GM23338 (cell line): ENCODE measurements at regions not wholly inside any gene's neighbourhood (a gene's known extent, or its start where the extent isn't known, plus 50 kb on each side); places are given as distances from the start of the nearest gene placed in this dataset.

Source experiments
- ATAC-seq: fragments of 200-7000 bp; cut with Tn5 transposase; 3 replicates; pipeline ENCODE4 v1.9.1; 2020
- DNase-seq: peaks from one replicate; pipeline ENCODE4 v3.0.0-alpha.2; 2015; ENCODE audit warnings: low spot score
- H2AFZ ChIP-seq: fragments of 200-600 bp; sonication (generic); 2 replicates; pipeline ENCODE4 v1.8.0; 2016; ENCODE audit warnings: antibody characterized with exemption, mild to moderate bottlenecking, moderate library complexity
- H3F3A ChIP-seq: fragments of 200-600 bp; sonication (generic); replicated peaks from 2 replicates; pipeline ENCODE4 v1.8.0; 2017; ENCODE audit warnings: antibody characterized with exemption, mixed run types, low read depth
- H3K27ac ChIP-seq: fragments of 200-600 bp; sonication (generic); 2 replicates; pipeline ENCODE4 v1.6.1; 2016; ENCODE audit warnings: low read depth
- H3K27me3 ChIP-seq: fragments of 200-600 bp; sonication (generic); 2 replicates; pipeline ENCODE4 v1.8.0; 2016; ENCODE audit warnings: mild to moderate bottlenecking, mixed run types, moderate library complexity; ENCODE audit not compliant: insufficient read depth
- H3K36me3 ChIP-seq: fragments of 200-600 bp; sonication (generic); 2 replicates; pipeline ENCODE4 v1.8.0; 2016; ENCODE audit warnings: mild to moderate bottlenecking; ENCODE audit not compliant: insufficient read depth
- H3K4me1 ChIP-seq: fragments of 200-600 bp; sonication (generic); 2 replicates; pipeline ENCODE4 v1.8.0; 2016; ENCODE audit warnings: mild to moderate bottlenecking, moderate library complexity; ENCODE audit not compliant: insufficient read depth
- H3K4me2 ChIP-seq: fragments of 200-600 bp; sonication (generic); 2 replicates; pipeline ENCODE4 v1.7.1; 2017; ENCODE audit warnings: mixed run types
- H3K4me3 ChIP-seq: fragments of 200-600 bp; sonication (generic); 2 replicates; pipeline ENCODE4 v1.6.1; 2016; ENCODE audit warnings: mixed run types
- H3K79me2 ChIP-seq: fragments of 200-600 bp; sonication (generic); replicated peaks from 2 replicates; pipeline ENCODE4 v1.8.0; 2017; ENCODE audit warnings: mild to moderate bottlenecking; ENCODE audit not compliant: insufficient read depth
- H3K9me2 ChIP-seq: fragments of 200-600 bp; sonication (generic); 2 replicates; pipeline ENCODE4 v1.8.0; 2017; ENCODE audit not compliant: insufficient read depth
- H4K20me1 ChIP-seq: fragments of 200-600 bp; sonication (generic); replicated peaks from 2 replicates; pipeline ENCODE4 v1.8.0; 2017; ENCODE audit warnings: mild to moderate bottlenecking; ENCODE audit not compliant: insufficient read depth
- H3K27ac Mint-ChIP-seq: 2 replicates; pipeline ENCODE4 v1.8.0; 2020; ENCODE audit warnings: inconsistent platforms, mild to moderate bottlenecking, moderate library complexity, mixed read lengths
- H3K27me3 Mint-ChIP-seq: 3 replicates; pipeline ENCODE4 v1.8.0; 2022; ENCODE audit warnings: low read depth, mild to moderate bottlenecking, moderate library complexity, mixed read lengths, inconsistent platforms; ENCODE audit not compliant: insufficient read depth, poor library complexity
- H3K36me3 Mint-ChIP-seq: 3 replicates; pipeline ENCODE4 v1.8.0; 2021; ENCODE audit warnings: low read depth, mild to moderate bottlenecking, inconsistent platforms, moderate library complexity, mixed read lengths
- H3K4me1 Mint-ChIP-seq: 3 replicates; pipeline ENCODE4 v1.8.0; 2020; ENCODE audit warnings: mild to moderate bottlenecking, inconsistent platforms, mixed read lengths
- H3K4me3 Mint-ChIP-seq: 3 replicates; pipeline ENCODE4 v1.8.0; 2021; ENCODE audit warnings: moderate library complexity, mild to moderate bottlenecking, inconsistent platforms, mixed read lengths
- H3K9me3 Mint-ChIP-seq: 3 replicates; pipeline ENCODE4 v1.8.0; 2020; ENCODE audit warnings: moderate library complexity, mild to moderate bottlenecking, inconsistent platforms, mixed read lengths
- CREB1 ChIP-seq: fragments of 250-450 bp; sonication (Bioruptor Pico); IDR thresholded peaks from 2 replicates; pipeline ENCODE4 v1.5.0; 2020; ENCODE audit warnings: low read depth, mild to moderate bottlenecking, moderate library complexity
- EZH2 ChIP-seq: fragments of 200-600 bp; sonication (generic); IDR thresholded peaks from one replicate; pipeline ENCODE4 v1.8.0; 2017; ENCODE audit warnings: antibody characterized with exemption, mild to moderate bottlenecking, low read depth; ENCODE audit not compliant: unreplicated experiment
- EZH2phosphoT487 ChIP-seq: fragments of 200-600 bp; sonication (generic); IDR thresholded peaks from one replicate; pipeline ENCODE4 v1.8.1; 2018; ENCODE audit warnings: antibody characterized with exemption; ENCODE audit not compliant: unreplicated experiment
- JUNB ChIP-seq: IDR thresholded peaks from one replicate; pipeline ENCODE4 v1.6.1; 2016; ENCODE audit warnings: antibody characterized with exemption; ENCODE audit not compliant: unreplicated experiment
- NANOG ChIP-seq: IDR thresholded peaks from 2 replicates; pipeline ENCODE4 v1.6.1; 2016; ENCODE audit warnings: antibody characterized with exemption, borderline replicate concordance
- POLR2AphosphoS5 ChIP-seq: IDR thresholded peaks from 2 replicates; pipeline ENCODE4 v1.6.1; 2016; ENCODE audit warnings: antibody characterized with exemption, low read depth
- STAT1 ChIP-seq: IDR thresholded peaks from one replicate; pipeline ENCODE4 v1.6.1; 2016; ENCODE audit warnings: antibody characterized with exemption; ENCODE audit not compliant: unreplicated experiment
- ZNF114 ChIP-seq: fragments of 250-450 bp; sonication (Bioruptor Pico); IDR thresholded peaks from 2 replicates; pipeline ENCODE4 v1.5.0; 2020; ENCODE audit warnings: mild to moderate bottlenecking, moderate library complexity
- ZNF331 ChIP-seq: fragments of 250-450 bp; sonication (Bioruptor Pico); IDR thresholded peaks from 2 replicates; pipeline ENCODE4 v1.5.0; 2020; ENCODE audit warnings: low read depth, mild to moderate bottlenecking, moderate library complexity
- TF ChIP-seq, protein P1 (sequence below): IDR thresholded peaks from 2 replicates; pipeline ENCODE4 v1.6.1; 2016; ENCODE audit warnings: antibody characterized with exemption
- TF ChIP-seq, protein P2 (sequence below): fragments of 250-450 bp; sonication (Bioruptor Pico); IDR thresholded peaks from 2 replicates; pipeline ENCODE4 v1.5.0; 2020; ENCODE audit warnings: mild to moderate bottlenecking, moderate library complexity
- TF ChIP-seq, protein P3 (sequence below): IDR thresholded peaks from one replicate; pipeline ENCODE4 v1.6.1; 2018; ENCODE audit warnings: antibody characterized with exemption; ENCODE audit not compliant: unreplicated experiment
- TF ChIP-seq, protein P4 (sequence below), 2 experiments: fragments of 200-600 bp in 1 of 2; sonication (generic) in 1 of 2; conservative IDR thresholded peaks; 2 replicates each; pipeline versions ENCODE4 v1.5.1 to v1.6.1; 2016 to 2017; ENCODE audit warnings: antibody characterized with exemption in 2 of 2, low read depth in 2 of 2, mild to moderate bottlenecking in 2 of 2, moderate library complexity in 1 of 2

DNA sequence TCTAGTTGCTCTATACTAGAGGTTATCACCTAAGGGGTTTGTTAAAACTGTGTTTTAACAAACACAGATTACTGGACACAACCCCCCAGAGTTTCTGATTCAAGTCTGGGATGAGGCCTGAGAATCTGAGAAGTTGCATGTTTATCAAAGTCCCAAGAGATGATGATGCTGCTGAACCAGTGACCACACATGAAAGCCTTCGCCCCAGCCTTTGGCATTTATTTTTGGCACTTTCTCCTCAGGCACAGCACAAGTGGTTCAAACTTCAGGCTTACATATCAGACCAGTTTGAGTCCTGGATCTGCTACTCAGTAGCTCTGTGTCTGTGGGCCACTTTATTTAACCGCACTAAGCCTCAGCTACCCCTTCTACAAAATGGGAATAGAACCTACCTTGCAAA, 407.2 kb upstream of the PIK3R1 start:
- H3K4me3 Mint-ChIP-seq, result no peak overlapping the region
- H3K27ac ChIP-seq, result no peak overlapping the region

More for the DNA sequence above, 407.2 kb upstream of the PIK3R1 start:
- Mint-ChIP-seq H3K4me1 (peaks cover 20% of the 10 kb centered on the region), H3K27ac (no peak overlapping the region), H3K9me3 (0 out of 3 replicates have a peak, but pooled peaks cover 3% of the 10 kb centered on the region), H3K27me3 (peaks cover 1% of the 10 kb centered on the region), H3K36me3 (peaks cover 12% of the 10 kb centered on the region; the same call in 1 of the 3 replicates)
- no peak for DNase-seq
- H3K4me1 ChIP-seq, result peaks cover 9% of the 10 kb centered on the region; the same call in 1 of the 2 replicates
- H3F3A ChIP-seq, result no peaks in the 10 kb centered on the region
- no peaks in the 10 kb centered on the region for H4K20me1 ChIP-seq
- no peaks in the 10 kb centered on the region for H3K27me3 ChIP-seq
- 0 out of 2 replicates have a peak, but pooled peaks cover 6% of the 10 kb centered on the region for H3K9me2 ChIP-seq
- peaks cover 5% of the 10 kb centered on the region; the same call in 1 of the 2 replicates for H3K36me3 ChIP-seq
- H3K4me3 ChIP-seq, result no peak overlapping the region
- H3K79me2 ChIP-seq, result peaks cover 14% of the 10 kb centered on the region; the same call in 1 of the 2 replicates
- H2AFZ ChIP-seq, result no peak overlapping the region
- TF ChIP-seq, protein P1, sequence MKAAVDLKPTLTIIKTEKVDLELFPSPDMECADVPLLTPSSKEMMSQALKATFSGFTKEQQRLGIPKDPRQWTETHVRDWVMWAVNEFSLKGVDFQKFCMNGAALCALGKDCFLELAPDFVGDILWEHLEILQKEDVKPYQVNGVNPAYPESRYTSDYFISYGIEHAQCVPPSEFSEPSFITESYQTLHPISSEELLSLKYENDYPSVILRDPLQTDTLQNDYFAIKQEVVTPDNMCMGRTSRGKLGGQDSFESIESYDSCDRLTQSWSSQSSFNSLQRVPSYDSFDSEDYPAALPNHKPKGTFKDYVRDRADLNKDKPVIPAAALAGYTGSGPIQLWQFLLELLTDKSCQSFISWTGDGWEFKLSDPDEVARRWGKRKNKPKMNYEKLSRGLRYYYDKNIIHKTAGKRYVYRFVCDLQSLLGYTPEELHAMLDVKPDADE, result no peak
- TF ChIP-seq POLR2AphosphoS5 (no peak), NANOG (no peak), JUNB (no peak), EZH2 (no peak), ZNF331 (CRISPR knock-in tag) (no peak), CREB1 (CRISPR knock-in tag) (no peak), STAT1 (no peak), EZH2phosphoT487 (no peak), ZNF114 (CRISPR knock-in tag) (no peak)
- TF ChIP-seq, protein P2, sequence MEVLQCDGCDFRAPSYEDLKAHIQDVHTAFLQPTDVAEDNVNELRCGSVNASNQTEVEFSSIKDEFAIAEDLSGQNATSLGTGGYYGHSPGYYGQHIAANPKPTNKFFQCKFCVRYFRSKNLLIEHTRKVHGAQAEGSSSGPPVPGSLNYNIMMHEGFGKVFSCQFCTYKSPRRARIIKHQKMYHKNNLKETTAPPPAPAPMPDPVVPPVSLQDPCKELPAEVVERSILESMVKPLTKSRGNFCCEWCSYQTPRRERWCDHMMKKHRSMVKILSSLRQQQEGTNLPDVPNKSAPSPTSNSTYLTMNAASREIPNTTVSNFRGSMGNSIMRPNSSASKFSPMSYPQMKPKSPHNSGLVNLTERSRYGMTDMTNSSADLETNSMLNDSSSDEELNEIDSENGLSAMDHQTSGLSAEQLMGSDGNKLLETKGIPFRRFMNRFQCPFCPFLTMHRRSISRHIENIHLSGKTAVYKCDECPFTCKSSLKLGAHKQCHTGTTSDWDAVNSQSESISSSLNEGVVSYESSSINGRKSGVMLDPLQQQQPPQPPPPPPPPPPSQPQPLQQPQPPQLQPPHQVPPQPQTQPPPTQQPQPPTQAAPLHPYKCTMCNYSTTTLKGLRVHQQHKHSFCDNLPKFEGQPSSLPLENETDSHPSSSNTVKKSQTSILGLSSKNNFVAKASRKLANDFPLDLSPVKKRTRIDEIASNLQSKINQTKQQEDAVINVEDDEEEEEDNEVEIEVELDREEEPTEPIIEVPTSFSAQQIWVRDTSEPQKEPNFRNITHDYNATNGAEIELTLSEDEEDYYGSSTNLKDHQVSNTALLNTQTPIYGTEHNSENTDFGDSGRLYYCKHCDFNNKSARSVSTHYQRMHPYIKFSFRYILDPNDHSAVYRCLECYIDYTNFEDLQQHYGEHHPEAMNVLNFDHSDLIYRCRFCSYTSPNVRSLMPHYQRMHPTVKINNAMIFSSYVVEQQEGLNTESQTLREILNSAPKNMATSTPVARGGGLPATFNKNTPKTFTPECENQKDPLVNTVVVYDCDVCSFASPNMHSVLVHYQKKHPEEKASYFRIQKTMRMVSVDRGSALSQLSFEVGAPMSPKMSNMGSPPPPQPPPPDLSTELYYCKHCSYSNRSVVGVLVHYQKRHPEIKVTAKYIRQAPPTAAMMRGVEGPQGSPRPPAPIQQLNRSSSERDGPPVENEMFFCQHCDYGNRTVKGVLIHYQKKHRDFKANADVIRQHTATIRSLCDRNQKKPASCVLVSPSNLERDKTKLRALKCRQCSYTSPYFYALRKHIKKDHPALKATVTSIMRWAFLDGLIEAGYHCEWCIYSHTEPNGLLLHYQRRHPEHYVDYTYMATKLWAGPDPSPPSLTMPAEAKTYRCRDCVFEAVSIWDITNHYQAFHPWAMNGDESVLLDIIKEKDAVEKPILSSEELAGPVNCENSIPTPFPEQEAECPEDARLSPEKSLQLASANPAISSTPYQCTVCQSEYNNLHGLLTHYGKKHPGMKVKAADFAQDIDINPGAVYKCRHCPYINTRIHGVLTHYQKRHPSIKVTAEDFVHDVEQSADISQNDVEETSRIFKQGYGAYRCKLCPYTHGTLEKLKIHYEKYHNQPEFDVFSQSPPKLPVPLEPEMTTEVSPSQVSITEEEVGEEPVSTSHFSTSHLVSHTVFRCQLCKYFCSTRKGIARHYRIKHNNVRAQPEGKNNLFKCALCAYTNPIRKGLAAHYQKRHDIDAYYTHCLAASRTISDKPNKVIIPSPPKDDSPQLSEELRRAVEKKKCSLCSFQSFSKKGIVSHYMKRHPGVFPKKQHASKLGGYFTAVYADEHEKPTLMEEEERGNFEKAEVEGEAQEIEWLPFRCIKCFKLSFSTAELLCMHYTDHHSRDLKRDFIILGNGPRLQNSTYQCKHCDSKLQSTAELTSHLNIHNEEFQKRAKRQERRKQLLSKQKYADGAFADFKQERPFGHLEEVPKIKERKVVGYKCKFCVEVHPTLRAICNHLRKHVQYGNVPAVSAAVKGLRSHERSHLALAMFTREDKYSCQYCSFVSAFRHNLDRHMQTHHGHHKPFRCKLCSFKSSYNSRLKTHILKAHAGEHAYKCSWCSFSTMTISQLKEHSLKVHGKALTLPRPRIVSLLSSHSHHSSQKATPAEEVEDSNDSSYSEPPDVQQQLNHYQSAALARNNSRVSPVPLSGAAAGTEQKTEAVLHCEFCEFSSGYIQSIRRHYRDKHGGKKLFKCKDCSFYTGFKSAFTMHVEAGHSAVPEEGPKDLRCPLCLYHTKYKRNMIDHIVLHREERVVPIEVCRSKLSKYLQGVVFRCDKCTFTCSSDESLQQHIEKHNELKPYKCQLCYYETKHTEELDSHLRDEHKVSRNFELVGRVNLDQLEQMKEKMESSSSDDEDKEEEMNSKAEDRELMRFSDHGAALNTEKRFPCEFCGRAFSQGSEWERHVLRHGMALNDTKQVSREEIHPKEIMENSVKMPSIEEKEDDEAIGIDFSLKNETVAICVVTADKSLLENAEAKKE, result no peak
- TF ChIP-seq, protein P3, sequence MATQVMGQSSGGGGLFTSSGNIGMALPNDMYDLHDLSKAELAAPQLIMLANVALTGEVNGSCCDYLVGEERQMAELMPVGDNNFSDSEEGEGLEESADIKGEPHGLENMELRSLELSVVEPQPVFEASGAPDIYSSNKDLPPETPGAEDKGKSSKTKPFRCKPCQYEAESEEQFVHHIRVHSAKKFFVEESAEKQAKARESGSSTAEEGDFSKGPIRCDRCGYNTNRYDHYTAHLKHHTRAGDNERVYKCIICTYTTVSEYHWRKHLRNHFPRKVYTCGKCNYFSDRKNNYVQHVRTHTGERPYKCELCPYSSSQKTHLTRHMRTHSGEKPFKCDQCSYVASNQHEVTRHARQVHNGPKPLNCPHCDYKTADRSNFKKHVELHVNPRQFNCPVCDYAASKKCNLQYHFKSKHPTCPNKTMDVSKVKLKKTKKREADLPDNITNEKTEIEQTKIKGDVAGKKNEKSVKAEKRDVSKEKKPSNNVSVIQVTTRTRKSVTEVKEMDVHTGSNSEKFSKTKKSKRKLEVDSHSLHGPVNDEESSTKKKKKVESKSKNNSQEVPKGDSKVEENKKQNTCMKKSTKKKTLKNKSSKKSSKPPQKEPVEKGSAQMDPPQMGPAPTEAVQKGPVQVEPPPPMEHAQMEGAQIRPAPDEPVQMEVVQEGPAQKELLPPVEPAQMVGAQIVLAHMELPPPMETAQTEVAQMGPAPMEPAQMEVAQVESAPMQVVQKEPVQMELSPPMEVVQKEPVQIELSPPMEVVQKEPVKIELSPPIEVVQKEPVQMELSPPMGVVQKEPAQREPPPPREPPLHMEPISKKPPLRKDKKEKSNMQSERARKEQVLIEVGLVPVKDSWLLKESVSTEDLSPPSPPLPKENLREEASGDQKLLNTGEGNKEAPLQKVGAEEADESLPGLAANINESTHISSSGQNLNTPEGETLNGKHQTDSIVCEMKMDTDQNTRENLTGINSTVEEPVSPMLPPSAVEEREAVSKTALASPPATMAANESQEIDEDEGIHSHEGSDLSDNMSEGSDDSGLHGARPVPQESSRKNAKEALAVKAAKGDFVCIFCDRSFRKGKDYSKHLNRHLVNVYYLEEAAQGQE, result no peak
- TF ChIP-seq, protein P4, sequence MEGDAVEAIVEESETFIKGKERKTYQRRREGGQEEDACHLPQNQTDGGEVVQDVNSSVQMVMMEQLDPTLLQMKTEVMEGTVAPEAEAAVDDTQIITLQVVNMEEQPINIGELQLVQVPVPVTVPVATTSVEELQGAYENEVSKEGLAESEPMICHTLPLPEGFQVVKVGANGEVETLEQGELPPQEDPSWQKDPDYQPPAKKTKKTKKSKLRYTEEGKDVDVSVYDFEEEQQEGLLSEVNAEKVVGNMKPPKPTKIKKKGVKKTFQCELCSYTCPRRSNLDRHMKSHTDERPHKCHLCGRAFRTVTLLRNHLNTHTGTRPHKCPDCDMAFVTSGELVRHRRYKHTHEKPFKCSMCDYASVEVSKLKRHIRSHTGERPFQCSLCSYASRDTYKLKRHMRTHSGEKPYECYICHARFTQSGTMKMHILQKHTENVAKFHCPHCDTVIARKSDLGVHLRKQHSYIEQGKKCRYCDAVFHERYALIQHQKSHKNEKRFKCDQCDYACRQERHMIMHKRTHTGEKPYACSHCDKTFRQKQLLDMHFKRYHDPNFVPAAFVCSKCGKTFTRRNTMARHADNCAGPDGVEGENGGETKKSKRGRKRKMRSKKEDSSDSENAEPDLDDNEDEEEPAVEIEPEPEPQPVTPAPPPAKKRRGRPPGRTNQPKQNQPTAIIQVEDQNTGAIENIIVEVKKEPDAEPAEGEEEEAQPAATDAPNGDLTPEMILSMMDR (conservative IDR thresholded peaks at IDR 0.05; ENCODE audit: low read depth in 2 of 2), result no peak
- no peak overlapping the region for H3K4me2 ChIP-seq
- ATAC-seq, result no peak
